ENCODE measurements at regions not wholly inside any gene's neighbourhood (a gene's known extent, or its start where the extent isn't known, plus 50 kb on each side); places are given as distances from the start of the nearest gene placed in this dataset.

DNA sequence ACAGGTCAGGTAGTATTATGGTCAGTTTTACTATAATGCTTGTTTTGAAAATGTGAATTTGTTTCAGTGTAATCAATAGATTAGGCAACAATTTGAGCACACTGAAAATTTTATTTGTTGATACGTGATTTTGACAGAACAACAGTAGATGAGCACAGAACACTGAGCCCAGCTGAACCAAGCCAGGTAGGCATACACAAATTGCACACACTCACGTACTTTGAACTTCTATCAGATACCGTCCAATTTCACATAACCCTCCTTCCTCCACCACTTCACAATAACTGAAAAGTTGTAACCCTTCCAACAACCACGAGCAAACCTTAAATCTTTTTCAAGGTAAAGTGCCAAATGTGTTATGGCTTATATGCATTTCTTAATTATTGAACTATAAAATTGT, 229.5 kb upstream of the TMEFF2 start:
- TF ChIP-seq, protein P1, sequence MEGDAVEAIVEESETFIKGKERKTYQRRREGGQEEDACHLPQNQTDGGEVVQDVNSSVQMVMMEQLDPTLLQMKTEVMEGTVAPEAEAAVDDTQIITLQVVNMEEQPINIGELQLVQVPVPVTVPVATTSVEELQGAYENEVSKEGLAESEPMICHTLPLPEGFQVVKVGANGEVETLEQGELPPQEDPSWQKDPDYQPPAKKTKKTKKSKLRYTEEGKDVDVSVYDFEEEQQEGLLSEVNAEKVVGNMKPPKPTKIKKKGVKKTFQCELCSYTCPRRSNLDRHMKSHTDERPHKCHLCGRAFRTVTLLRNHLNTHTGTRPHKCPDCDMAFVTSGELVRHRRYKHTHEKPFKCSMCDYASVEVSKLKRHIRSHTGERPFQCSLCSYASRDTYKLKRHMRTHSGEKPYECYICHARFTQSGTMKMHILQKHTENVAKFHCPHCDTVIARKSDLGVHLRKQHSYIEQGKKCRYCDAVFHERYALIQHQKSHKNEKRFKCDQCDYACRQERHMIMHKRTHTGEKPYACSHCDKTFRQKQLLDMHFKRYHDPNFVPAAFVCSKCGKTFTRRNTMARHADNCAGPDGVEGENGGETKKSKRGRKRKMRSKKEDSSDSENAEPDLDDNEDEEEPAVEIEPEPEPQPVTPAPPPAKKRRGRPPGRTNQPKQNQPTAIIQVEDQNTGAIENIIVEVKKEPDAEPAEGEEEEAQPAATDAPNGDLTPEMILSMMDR (IDR thresholded peaks at IDR 0.05 in 4 of 5, conservative IDR thresholded peaks at IDR 0.05 in 1 of 5): no peak
- TF ChIP-seq POLR2A (IDR thresholded peaks at IDR 0.05): no peak
